ENCODE measurements at regions not wholly inside any gene's neighbourhood (a gene's known extent, or its start where the extent isn't known, plus 50 kb on each side); places are given as distances from the start of the nearest gene placed in this dataset.

DNA sequence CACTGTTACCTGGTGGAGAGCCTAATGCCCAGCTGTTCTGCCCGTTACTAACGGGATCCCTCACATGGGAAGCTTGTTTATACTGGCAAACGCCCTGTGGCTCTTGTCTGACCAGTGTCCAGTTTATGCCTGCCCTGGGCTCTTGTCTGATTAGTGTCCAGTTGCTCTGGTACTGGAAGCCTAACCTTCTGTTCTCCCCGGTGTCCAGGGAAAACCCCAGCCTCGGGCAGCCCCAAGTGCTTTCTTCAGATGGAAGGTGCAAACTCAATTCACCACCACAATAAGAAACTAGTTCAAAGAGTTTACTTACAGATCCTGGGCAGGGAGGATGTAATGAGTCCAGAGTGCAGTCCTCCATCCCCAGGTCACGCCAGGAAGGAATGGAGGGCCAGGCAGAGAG, 148.4 kb downstream of the TBXT start:
- in situ Hi-C loops (cut with HindIII; ENCODE audit: low sequenced_read_pairs): no loop called here
- no peak for DNase-seq (ENCODE audit: low spot score)

GRCh38 chr6:166017032-166017635, 150.5 kb downstream of the TBXT start:
- DNase-seq (ENCODE audit: low spot score): no peak
- in situ Hi-C loops (cut with HindIII; ENCODE audit: low sequenced_read_pairs): no loop called here

DNA sequence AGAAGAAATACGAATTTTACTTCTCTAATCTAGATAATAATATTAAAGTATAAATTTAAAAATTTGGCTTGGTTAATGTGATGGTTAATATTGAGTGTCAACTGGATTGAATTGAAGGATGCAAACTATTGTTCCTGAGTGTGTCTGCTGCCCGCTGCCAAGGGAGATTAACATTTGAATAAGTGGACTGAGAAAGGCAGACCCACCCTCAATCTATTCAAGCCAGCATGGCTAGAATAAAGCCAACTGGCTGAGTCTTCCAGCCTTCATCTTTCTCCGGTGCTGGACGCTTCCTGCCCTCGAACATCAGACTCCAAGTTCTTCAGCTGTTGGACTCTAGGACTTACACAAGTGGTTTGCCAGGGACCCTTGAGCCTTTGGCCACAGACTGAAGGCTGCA, 152.7 kb downstream of the TBXT start:
- in situ Hi-C loops (cut with HindIII; ENCODE audit: low sequenced_read_pairs): no loop called here
- DNase-seq (ENCODE audit: low spot score): no peak

- in situ Hi-C loops (cut with HindIII; ENCODE audit: low sequenced_read_pairs): no loop called here
- peak; percentile 34 for DNase-seq (ENCODE audit: low spot score)
Observed at GRCh38 chr6:166010136-166010960, 157.3 kb downstream of the TBXT start.

- in situ Hi-C loops (cut with HindIII; ENCODE audit: low sequenced_read_pairs): no loop called here
- DNase-seq (ENCODE audit: low spot score): peak; percentile 23
Observed at GRCh38 chr6:166009385-166010031, 158.1 kb downstream of the TBXT start.

GRCh38 chr6:166008441-166009369, 158.9 kb downstream of the TBXT start:
- peak; percentile 89 for DNase-seq (ENCODE audit: low spot score)

DNA sequence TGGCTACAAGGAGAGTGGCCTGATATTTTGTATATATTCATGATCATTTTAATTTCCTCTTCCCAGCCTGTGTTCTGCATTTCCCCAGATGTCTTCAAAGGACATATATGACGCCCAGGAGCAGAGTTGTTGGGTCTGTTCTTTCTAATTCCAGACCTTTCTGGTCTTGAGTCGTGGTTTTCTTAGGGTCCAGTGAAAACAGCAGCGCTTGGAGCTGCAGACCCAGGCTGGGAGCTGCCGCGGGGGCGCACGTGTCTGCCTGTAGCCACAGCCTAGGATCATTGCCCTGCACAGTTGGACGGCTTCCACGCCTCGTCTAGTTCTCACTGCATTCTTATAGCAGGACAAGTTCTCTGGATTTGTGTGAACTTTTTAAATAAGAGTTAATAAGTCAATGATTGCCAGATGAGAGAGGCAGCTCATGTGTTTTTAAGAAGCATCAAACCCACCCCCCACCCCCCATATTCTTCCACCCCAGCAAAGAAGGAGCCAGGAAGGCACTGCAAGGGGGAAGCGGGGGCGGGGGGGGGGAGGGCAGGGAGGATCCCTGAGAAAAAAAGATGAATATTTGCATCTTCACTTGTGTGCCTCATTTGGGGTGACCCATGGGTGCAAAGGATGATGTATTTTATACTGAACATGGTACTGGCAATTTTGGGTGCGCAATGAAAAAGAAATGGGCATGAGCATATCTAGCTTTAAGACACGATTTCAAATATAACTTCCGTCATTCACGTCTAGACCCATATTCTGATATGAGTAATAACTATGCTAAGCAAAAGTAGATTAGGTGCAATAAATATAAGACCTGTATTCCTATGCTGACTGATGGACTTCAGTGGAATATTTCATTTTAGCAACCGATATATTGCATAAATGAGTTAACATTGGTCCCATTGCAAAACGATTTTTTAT, 160.0 kb downstream of the TBXT start:
- peak; percentile 73 for DNase-seq (ENCODE audit: low spot score)
- in situ Hi-C loops (cut with HindIII; ENCODE audit: low sequenced_read_pairs): no loop called here

More at GRCh38 chr6:166008441-166009369, 158.9 kb downstream of the TBXT start:
- in situ Hi-C loops (cut with HindIII; ENCODE audit: low sequenced_read_pairs): no loop called here

- in situ Hi-C loops (cut with HindIII; ENCODE audit: low sequenced_read_pairs): no loop called here
- DNase-seq (ENCODE audit: low spot score): peak; percentile 46
Observed at GRCh38 chr6:166006900-166007301, 160.8 kb downstream of the TBXT start.

DNA sequence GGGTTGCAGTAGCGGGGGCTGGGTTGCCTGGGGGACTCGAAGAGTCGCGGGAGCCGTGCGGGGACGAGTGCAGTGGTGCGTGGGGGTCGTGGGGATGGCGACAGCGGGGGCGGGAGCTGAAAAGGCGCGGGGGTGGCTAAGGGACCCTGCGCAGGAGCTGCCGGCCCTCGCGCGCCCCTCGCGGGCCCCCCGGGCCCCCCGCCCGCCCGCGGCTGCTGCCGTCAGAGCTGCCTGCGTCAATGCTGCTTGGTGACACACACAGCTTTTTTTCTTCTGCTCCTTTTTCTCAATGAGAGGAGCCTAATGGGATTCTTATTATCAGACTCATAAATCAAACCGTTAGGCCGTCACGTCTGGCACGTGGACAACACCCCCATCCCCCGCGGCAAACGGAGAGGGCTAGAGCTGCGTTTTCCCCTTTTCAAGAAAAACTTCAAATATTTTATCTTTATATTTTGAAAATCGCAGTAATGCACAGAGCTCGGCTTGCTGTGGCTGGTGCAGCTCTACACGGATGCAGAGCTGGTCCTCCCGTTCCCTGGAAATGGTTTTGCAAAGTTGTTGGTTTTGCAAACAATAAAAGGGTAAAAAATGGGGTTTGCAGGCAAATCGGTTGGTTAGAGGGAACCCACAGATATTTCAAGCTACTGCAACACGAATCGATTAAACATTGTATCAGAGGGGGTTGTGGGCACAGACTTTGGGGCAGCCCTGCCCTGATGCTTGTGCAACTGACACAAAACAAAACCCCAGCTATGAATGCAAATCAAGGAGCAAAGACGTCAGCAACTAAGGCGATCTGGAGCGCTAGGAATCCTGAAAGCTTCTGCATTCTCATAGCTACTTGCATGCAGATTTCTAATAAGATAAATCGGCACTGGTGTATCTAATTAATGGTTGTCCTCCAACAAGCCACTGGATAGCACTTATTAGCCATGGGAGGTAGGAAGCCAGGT, 161.4 kb downstream of the TBXT start:
- peak; percentile 82 for DNase-seq (ENCODE audit: low spot score)
- in situ Hi-C loops (cut with HindIII; ENCODE audit: low sequenced_read_pairs): no loop called here

DNA sequence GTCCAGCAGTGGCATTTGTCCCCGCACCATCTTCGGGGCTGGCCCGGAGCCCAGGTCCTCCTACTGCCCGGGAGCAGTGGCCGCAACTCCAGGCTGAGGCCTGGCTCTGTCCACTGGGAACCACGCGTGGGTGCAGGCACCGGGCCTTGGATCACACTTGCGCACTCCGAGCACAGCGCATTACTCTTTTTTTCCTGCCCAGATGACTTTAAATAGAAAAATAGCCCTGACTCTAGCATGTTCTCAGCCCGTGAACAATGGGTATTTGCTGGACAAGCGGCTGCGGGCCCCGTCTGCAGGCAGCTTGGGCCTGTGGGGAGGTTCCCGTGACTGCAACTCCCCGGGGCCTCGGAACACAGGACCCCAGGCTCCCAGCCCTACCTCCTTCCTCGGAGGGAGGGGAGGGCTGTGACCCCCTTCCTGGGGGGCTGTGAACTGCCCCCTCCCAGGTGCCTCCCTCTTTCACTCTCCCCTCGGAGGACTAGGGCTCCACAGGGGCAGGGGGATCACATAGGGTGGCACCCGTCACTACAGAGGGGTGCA, 162.2 kb downstream of the TBXT start:
- in situ Hi-C loops (cut with HindIII; ENCODE audit: low sequenced_read_pairs): no loop called here
- DNase-seq (ENCODE audit: low spot score): peak; percentile 52

GRCh38 chr6:166004876-166005275, 162.8 kb downstream of the TBXT start:
- in situ Hi-C loops (cut with HindIII; ENCODE audit: low sequenced_read_pairs): no loop called here
- no peak for DNase-seq (ENCODE audit: low spot score)

DNA sequence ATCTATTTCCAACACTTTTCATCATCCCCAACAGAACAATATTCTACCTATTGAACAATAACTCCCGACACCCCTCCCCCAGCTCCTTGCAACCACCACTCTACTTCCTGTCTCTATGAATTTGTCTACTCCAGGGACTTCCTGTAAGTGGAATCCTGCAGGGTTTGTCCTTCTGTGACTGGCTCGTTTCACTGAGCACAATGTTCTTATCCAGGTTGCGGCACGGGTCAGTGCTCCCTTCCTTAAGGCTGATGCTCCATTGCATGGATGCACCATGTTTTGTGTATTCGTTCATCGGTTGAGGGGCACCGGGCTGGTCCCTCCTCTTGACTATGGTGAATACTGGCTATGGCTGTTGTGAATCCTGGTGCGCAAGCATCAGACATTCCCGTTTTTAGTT, 163.2 kb downstream of the TBXT start:
- DNase-seq (ENCODE audit: low spot score): no peak

DNA sequence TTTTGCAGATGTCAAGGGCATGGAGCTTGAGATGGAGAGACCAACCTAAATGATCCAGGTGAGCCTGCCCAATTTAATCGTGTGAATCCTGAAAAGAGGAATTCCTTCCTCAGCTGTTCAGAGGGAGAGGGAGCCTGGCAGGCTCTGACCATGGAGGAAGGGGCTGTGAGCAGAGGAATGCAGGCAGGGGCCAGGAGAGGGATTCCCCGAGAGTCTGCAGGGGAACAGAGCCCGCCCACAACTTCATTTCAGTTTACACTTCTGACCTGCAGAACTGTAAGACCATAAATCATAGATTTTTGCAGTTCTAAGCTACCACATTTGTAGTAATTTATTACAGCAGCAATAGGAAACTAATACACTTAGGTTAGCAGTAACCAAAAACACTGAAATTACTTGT, 164.1 kb downstream of the TBXT start:
- in situ Hi-C loops (cut with HindIII; ENCODE audit: low sequenced_read_pairs): no loop called here

More for the DNA sequence above, 163.2 kb downstream of the TBXT start:
- in situ Hi-C loops (cut with HindIII; ENCODE audit: low sequenced_read_pairs): no loop called here

DNA sequence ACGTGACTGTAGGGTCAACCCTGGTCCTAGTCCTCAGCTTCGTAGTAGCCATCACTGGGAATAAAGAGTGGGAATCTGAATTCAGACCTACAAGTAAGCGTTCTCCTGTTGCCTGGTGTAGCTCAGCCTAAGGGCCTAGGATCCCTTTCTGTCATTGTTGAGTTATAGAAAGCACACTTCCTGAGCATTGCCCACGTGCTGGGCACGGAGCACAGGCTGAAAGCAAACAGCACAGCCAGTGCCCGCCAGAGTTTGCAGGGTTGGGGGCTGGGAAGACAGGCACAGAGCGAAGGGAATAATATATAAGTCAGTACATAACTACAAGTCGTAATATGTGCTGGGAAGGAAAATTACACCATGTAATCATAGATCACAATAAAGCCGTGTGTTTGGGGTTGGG, 166.3 kb downstream of the TBXT start:
- in situ Hi-C loops (cut with HindIII; ENCODE audit: low sequenced_read_pairs): no loop called here
- no peak for DNase-seq (ENCODE audit: low spot score)

More for the DNA sequence above, 164.1 kb downstream of the TBXT start:
- DNase-seq (ENCODE audit: low spot score): no peak

DNA sequence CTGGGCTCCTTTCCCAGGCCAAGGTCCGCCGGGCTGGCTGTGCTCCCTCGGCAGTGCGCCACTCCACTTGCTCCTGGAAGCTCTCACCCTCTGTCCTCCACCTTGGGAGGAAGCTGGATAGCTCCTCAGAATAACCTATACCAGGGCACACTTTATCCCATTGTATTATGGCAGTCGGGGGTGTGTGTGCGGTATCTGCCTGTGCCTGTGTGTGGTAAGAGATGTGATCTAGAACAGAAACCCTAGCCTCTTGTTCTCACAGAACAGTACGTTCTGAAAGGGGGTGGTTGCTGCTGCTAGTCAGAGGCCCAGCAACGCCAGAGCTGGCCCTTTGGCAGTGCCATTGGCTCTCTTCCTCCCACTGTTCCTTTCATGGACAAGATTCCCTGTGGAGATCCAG, 168.4 kb downstream of the TBXT start:
- in situ Hi-C loops (cut with HindIII; ENCODE audit: low sequenced_read_pairs): no loop called here
- peak; percentile 56 for DNase-seq (ENCODE audit: low spot score)

GRCh38 chr6:165998072-165998471, 169.6 kb downstream of the TBXT start:
- in situ Hi-C loops (cut with HindIII; ENCODE audit: low sequenced_read_pairs): no loop called here

DNA sequence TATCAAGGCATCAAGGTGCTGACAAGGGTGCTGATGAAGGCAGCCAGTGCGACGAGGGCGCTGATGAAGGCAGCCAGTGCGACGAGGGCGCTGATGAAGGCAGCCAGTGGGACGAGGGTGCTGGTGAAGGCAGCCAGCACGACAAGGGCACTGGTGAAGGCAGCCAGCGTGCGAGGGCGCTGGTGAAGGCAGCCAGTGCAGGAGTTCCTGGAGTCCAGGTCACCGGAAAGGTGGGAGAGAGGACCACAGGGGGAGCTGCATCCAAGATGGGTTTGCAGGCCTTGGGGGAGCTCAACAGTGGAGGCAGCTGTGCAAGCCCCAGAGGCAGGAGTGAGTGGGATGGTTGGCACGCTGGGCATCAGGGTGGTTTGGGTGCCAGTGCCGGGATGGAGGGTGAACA, 176.3 kb downstream of the TBXT start:
- in situ Hi-C loops (cut with HindIII; ENCODE audit: low sequenced_read_pairs): no loop called here
- DNase-seq (ENCODE audit: low spot score): no peak

More at GRCh38 chr6:165998072-165998471, 169.6 kb downstream of the TBXT start:
- DNase-seq (ENCODE audit: low spot score): no peak

Data from G401 (cell line).